Ramos (cell line): ENCODE measurements at regions not wholly inside any gene's neighbourhood (a gene's known extent, or its start where the extent isn't known, plus 50 kb on each side); places are given as distances from the start of the nearest gene placed in this dataset.

Source experiments
- in situ Hi-C: fragments of 300-500 bp; cut with MboI; formaldehyde crosslinking; loops from one replicate; pipeline ENCODE4 v1.14.3; 2022; ENCODE audit warnings: low sequenced_read_pairs; ENCODE audit not compliant: unreplicated experiment

DNA sequence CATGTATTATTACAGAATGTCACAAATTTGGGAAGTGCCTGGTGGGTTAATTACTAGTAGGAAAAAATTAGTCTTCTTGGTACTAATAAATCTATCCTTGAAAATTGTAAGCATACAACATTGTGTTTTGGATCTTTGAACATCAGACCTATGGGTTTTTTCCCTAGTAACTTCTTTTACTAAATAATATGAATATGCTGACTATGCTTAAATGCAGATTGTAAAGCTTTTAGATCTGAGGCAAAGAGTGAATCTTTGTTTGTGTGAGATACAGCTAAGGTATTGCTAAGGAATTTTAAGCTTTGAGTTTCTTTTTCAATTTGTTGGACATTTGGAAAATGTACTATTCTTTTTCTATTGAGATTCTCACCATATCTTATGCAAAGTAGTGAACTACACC is 390.6 kb upstream of the CCNH start:
- in situ Hi-C loops: no loop called here

GRCh38 chr5:87791869-87792268 is 379.1 kb upstream of the CCNH start:
- in situ Hi-C loops: no loop called here

DNA sequence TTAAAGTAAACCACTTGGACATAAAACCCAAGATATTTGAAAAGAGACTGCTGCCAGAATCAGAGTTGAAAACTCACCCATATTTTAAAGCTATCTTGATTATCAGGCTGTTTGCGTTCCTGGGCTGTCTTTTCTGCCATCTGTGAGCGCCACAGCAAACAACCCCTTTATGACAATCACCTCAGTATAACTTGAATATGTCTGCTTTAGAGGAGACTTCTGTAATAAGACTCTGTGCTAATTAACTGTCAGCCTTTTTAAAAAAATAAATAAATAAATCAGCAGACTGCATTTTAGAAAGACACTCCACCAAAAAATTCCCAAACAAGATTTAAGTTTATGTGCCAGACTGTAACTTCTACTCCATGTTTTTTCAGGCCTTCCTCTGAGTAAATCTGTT is 375.7 kb upstream of the CCNH start:
- in situ Hi-C loops: no loop called here

- in situ Hi-C loops: no loop called here
Observed at GRCh38 chr5:87787625-87788256, 375.0 kb upstream of the CCNH start.

- in situ Hi-C loops: no loop called here
Observed at GRCh38 chr5:87787086-87787485, 374.4 kb upstream of the CCNH start.

GRCh38 chr5:87786471-87786870 is 373.7 kb upstream of the CCNH start:
- in situ Hi-C loops: no loop called here

- in situ Hi-C loops: no loop called here
Observed at GRCh38 chr5:87785554-87786335, 373.0 kb upstream of the CCNH start.

GRCh38 chr5:87784879-87785495 is 372.3 kb upstream of the CCNH start:
- in situ Hi-C loops: no loop called here

DNA sequence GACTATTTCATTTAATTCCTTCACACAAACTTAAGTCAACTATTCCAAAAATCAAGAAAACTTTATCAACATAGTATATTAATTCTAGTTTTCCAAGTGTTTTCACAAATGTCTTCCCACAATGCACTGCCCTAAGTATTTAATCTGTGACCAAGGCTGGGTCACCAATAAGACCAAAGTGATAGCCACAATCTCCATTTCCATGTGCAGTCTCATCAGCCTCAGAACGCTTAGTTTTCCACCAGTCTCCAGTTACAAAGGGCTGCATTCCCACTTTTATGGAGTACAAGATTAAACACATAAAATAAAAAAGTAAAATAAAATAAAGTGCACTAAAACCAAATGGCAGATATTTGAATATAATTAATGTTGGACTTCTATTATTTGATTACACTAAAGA is 371.6 kb upstream of the CCNH start:
- in situ Hi-C loops: no loop called here

GRCh38 chr5:87782916-87783315 is 370.2 kb upstream of the CCNH start:
- in situ Hi-C loops: no loop called here

GRCh38 chr5:87781976-87782375 is 369.2 kb upstream of the CCNH start:
- in situ Hi-C loops: no loop called here

GRCh38 chr5:87780831-87781760 is 368.4 kb upstream of the CCNH start:
- in situ Hi-C loops: no loop called here

DNA sequence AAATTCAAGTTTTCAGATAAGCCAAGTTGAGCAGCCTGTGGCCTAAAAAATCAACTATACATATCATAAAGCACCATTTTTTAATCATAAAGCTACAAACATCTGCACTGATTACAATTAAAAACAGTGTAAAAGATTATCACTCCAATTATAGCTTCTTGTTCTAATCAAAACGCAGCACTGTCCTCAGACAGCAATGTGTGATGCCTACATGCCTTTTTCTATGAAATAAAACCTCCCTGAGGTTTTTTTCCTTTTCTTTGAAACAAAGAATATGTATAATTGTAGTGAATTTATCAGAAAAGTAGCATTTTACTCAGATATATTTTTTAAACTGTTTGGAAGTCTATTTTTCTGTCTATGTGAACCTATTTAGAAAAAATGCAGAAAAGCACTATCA is 366.1 kb upstream of the CCNH start:
- in situ Hi-C loops: loop anchor here (10.0 kb wide), 1 partner anchor 906 kb away; no protein-coding TSS in a partner anchor

GRCh38 chr5:87777877-87778276 is 365.1 kb upstream of the CCNH start:
- in situ Hi-C loops: loop anchor here (10.0 kb wide), 1 partner anchor 907 kb away; no protein-coding TSS in a partner anchor

DNA sequence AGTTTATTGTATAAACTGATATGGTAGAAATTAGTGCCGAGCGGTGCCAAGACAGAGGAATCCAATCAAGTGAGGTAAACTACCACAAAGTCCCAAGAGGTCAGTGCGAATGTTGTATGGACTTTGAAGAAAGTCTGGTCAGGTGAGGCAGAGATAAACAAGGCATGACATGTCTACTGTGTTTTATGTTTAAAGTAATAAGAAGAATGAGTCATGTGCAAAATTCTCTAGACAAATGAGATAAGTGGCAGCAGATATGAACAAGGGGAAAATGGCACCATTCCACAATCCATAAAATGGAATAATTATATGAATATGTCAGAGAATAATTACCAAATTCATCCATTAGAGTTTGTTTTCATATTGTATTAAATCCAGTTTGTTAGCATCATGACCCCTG is 364.1 kb upstream of the CCNH start:
- in situ Hi-C loops: loop anchor here (10.0 kb wide), 1 partner anchor 908 kb away; no protein-coding TSS in a partner anchor

DNA sequence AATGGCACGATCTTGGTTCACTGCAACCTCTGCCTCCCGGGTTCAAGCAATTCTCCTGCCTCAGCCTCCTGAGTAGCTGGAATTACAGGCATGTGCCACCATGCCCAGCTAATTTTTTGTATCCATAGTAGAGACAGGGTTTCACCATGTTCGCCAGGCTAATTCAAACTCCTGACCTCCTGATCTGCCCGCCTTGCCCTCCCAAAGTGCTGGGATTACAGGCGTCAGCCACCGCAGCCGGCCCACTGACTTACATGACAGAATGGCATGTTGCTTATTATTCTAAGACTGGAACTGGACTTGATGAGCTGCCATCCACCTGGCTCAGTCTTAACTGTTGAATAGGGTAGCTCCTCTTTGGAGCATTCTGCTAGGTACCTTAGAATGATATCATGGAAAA is 363.6 kb upstream of the CCNH start:
- in situ Hi-C loops: loop anchor here (10.0 kb wide), 1 partner anchor 908 kb away; no protein-coding TSS in a partner anchor

DNA sequence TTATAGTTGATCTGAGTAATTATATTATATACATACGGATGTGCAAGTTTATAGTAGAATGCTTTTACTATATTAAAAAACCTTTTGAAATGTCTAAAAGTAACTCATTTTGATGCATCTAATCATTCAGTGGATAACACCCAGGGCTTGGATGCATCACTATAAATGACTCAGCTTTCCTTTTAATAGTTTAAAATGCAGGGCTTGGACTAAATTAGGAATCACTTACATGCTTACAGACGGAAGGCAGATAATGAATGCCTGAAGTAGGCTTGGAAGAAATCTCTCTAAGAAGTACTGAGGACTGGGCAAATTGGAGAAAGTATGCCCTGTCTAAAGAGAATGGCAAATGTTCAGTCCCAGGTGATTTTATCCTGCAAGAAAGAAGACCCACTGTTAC is 362.5 kb upstream of the CCNH start:
- in situ Hi-C loops: loop anchor here (10.0 kb wide), 1 partner anchor 910 kb away; no protein-coding TSS in a partner anchor

DNA sequence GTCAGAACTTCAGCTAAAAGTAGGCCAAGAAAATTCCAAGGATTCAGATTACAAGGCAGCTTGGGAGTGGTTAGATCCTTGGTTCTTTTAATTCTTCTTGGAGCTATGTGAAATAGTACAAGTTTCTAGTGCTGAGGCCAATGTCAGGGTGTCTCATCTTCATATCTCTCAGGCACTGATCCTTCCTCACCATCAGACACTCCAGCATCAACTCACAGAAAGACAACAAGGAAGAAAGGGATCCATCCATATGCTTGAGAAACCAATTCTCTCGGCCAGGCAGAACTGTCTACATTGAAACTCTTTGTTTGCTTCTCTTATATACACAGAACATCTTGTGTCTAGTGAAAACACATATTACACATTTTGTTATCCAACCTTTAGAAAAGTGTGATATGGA is 362.1 kb upstream of the CCNH start:
- in situ Hi-C loops: loop anchor here (10.0 kb wide), 1 partner anchor 910 kb away; no protein-coding TSS in a partner anchor

DNA sequence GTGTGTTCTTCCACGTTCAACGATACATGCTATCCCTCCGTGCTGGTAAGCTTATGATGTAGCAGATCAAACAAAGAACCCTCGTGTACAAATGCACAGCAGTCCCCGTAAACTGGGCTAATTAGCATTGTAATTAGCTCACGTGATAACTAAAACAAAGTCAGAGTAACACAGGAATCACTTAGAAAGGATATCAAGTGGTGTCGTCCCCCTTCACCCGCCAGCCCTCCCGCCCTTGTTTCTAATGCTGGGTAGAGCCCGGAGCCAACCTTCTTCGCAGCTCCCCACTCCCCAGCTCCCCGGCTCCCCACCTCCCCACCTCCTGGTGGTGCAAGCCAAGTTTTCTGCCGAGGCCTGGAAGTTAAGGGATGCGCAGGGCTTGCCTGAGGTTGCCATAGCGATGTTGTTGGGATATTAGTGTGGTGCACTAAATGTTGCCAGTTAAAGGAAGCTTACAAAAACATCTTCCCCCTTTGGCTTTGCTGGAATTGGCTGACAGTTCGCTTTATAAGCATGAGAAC is 357.9 kb upstream of the CCNH start:
- in situ Hi-C loops: loop anchor here (10.0 kb wide), 1 partner anchor 914 kb away; no protein-coding TSS in a partner anchor
